GM12892 (cell line): ENCODE measurements at regions not wholly inside any gene's neighbourhood (a gene's known extent, or its start where the extent isn't known, plus 50 kb on each side); places are given as distances from the start of the nearest gene placed in this dataset.

Experiments used
- POLR2A ChIP-seq: IDR thresholded peaks from 2 replicates; pipeline ENCODE4 v1.6.1; 2011; ENCODE audit warnings: low read depth, low read length, control low read depth
- POLR2AphosphoS5 ChIP-seq: IDR thresholded peaks from 2 replicates; pipeline ENCODE4 v1.6.1; 2011; ENCODE audit warnings: low read depth, low read length, control low read depth
- TAF1 ChIP-seq: IDR thresholded peaks from 2 replicates; pipeline ENCODE4 v1.6.1; 2011; ENCODE audit warnings: low read depth, mild to moderate bottlenecking, control low read depth, low read length, borderline replicate concordance

GRCh38 chr20:43844778-43845614, 69.7 kb upstream of the TOX2 start:
- TF ChIP-seq POLR2AphosphoS5 (no peak), TAF1 (no peak), POLR2A (no peak)
